ENCODE measurements at regions not wholly inside any gene's neighbourhood (a gene's known extent, or its start where the extent isn't known, plus 50 kb on each side); places are given as distances from the start of the nearest gene placed in this dataset.

- no peak for DNase-seq (ENCODE audit: low spot score)
Measured at GRCh38 chr3:30495172-30496065, 111.0 kb upstream of the TGFBR2 start.

DNA sequence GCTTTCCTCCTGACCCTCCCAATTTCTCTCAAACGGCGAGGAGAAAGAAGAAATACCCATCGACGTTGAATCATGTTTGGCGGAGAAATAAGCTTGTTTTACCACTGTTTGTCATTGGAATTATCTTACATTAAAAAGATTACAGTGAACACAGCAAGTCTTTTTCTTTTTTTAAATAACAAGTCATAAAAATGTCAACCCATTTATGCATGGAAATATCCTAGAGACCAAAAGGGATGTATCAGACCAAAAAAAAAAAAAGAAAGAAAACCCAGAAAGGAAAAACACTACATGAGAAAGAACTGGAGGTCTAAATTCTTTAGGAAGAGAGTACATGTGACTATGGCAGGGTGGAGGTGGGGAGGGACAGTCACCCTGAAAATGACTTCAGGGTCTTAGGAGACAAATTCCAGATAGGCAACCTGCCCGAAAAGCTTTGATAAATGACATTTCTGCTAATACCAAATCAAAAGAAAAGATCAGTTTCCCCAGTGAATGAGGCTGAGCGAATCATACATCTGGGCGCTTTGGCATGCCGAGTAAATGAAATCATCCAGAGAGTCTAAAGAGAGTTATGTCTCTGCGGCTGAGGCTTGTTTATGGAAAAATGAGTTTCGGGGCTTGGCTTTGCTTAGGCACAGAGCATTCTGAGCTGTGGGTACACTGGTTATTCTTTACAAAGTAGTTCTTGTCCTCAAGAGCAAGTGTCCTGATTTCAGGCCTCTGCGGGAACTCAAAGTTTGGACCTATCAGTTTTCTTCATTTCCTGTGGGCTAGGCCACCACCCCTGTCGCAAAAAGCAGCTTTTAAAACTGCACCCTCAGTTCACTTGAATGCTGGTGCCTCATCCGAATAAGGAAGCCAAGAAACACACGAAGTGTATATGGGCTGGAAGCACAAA, 110.1 kb upstream of the TGFBR2 start:
- DNase-seq (ENCODE audit: low spot score), result no peak

- DNase-seq (ENCODE audit: low spot score), result no peak
Measured at GRCh38 chr3:30498587-30498967, 107.8 kb upstream of the TGFBR2 start.

DNA sequence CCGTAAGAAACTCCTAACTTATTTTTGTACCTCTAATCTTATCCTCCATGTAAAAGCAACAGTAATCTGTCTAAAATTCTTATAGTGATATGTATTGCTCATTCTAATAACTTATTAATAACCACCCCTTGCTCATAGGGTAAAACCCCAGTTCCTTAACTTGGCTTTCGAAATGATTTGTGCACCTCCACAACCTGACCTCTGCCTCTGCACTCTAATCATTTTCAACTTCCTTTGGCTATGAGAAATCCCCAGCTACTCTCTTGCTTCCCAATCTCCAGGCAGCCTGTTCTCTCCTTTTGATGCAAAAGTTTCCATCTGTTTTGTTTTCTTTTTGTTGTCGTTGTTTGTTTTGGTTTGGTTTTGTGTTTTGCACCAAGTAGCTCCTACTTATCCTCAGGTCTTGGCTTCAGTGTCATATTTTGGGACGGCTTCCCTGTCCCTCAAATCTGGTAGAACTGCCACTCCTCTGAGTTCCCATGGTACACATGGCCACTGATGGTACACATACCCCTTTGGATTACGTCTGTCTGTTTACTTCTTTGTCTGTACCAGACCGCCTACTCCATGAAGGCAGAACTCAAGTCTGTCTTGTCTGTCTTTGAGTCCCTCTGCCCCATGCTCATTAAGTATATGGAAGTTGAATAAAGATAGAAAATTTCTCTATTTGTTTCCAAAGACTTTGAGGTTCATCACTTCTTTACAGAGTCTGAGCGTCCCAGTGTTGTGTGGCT, 105.6 kb upstream of the TGFBR2 start:
- no peak for DNase-seq (ENCODE audit: low spot score)

- DNase-seq (ENCODE audit: low spot score), result no peak
Measured at GRCh38 chr3:30501526-30501925, 104.9 kb upstream of the TGFBR2 start.

GRCh38 chr3:30502051-30502741, 104.2 kb upstream of the TGFBR2 start:
- DNase-seq (ENCODE audit: low spot score), result no peak

DNA sequence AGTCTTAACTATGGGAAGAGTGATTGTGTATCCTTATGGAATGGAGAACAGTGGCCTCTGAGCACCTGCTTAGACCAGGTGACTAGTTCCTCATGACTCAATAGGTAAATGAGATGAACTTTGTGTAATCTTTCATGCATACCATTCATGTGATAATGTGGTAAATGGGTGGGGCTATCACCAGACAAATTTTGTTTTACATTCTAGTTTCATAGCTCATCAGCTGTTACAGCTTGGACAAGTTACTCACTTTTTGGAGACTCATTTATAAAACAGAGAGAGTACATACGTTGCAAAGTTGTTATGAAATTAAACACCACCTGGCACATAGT, 103.7 kb upstream of the TGFBR2 start:
- DNase-seq (ENCODE audit: low spot score), result no peak

- no peak for DNase-seq (ENCODE audit: low spot score)
Measured at GRCh38 chr3:30503446-30503845, 103.0 kb upstream of the TGFBR2 start.

- no peak for DNase-seq (ENCODE audit: low spot score)
Measured at GRCh38 chr3:30504939-30505338, 101.5 kb upstream of the TGFBR2 start.

- no peak for DNase-seq (ENCODE audit: low spot score)
Measured at GRCh38 chr3:30505866-30506520, 100.4 kb upstream of the TGFBR2 start.

GRCh38 chr3:30508339-30508738, 98.1 kb upstream of the TGFBR2 start:
- DNase-seq (ENCODE audit: low spot score), result no peak

- no peak for DNase-seq (ENCODE audit: low spot score)
Measured at GRCh38 chr3:30510596-30510995, 95.8 kb upstream of the TGFBR2 start.

DNA sequence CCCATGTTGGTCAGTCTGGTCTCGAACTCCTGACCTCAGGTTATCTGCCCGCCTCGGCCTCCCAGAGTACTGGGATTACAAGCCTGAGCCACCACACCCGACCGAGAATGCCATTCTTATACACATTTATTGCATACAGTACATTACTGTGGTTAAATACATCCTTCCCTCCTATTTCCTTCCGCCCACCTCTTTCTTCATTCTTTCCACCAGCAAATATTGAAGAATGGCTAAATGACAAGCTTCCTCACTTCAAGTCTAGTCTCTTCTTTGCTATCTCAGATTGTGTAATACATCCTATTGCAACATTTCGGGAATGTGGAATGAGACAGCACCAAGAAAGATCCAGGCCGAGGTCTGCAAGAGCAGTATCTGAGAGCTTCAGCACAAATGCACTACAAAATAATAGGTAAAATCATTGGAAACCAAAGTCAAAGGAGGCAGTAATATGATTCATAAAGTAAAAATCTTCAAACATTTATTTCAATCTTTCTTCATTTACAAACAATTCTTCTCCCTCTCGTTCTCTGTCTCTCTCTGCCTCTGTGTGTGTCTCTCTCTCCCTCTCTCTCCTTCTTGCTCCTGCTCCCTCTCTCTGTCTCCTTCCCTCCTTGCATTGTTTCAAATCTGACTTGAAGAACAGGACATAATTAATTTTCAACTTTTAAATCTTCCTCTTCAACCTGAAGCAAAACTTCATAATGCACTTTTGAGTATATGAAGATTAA, 94.7 kb upstream of the TGFBR2 start:
- DNase-seq (ENCODE audit: low spot score), result no peak

DNA sequence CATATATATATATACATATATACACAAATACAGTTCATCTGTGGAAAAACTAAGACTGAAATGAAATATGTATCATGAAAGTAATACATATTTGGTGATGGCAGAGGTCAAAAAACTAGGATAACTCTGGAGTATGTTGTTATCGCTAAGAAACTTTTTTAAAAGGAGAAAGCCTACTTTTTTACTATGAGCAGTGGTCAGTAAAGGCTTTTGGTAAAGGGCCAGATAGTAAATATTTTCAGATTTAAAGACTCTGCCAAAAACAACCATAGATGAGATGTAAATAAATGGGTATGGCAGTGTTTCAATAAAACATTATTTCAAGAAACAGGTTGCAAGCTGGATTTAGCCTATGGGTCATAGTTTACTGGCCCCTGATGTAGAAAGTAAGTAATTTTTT, 93.8 kb upstream of the TGFBR2 start:
- DNase-seq (ENCODE audit: low spot score), result no peak

- DNase-seq (ENCODE audit: low spot score), result no peak
Measured at GRCh38 chr3:30513374-30514152, 92.8 kb upstream of the TGFBR2 start.

DNA sequence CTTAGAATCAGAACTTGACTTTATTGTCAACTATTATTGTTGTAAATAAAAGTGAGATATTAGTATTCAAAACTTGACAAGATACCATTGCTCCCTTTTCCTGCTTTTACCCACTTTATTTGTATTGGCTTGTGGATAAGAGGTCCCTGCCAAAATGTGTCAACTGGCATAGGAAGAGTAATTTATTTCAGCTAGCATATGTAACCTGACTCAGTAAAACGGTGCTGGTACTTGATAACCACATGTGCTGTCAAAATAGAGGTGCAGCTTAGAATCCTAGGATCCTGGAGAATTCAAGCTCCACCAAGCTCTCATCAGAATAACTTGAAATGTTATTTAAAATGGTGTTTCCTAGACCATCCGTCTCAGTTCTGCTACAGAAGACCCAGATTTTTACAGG, 90.2 kb upstream of the TGFBR2 start:
- DNase-seq (ENCODE audit: low spot score), result no peak

DNA sequence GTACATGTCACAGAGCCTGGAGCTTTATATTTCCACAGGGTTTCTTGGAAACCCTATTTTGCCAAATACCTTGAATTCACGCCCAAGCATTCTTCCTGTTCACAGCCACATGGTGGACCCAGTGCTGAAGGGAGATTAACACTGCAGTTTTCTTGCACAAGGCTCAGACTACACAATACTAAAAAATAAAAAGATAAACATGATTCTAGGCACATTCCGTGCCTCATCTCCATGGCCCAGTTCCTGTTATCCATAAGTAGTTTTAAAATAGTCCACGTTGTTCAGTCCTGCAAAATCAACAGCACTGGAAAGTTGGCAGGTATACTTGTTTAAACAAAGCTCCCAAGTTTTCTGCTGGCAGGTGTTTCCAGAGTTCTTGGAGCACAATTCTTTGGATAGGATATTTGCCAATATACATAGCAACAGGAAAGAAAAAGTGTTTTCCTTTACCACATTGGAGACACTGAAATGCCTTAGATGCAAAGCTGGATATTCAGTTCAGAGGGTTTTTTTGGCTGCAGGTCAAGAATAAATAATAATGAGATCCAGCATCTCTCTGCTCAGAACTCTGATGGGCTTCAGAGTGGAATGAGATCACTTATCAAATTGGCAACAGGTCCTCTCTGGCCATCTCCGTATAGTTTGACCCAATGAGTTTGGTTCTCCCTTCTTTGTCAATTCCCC, 88.1 kb upstream of the TGFBR2 start:
- DNase-seq (ENCODE audit: low spot score), result peak; percentile 22

- DNase-seq (ENCODE audit: low spot score), result no peak
Measured at GRCh38 chr3:30518872-30519271, 87.5 kb upstream of the TGFBR2 start.

DNA sequence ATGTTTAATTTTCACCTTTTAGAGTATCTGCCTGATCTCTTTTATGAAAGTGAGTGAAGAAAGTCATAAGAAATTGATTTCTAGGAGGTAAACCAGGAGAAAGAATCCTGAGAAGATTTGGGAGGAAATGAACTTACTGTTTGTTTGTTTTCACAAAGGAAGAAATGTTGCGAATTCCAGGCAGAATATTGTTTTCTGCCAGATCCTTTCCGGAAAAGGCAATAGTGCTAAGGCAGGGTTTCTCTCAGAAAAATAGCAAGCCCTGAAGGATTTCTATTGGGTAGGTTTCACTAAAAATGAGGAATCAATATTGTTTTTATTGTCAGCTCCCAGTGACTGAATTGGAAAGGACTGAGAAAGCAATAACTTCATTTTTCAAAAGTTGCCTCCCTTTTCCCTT, 85.7 kb upstream of the TGFBR2 start:
- DNase-seq (ENCODE audit: low spot score), result no peak

All from putamen (tissue), 1 donor.